Neural cell (in vitro differentiated cells): ENCODE measurements at regions not wholly inside any gene's neighbourhood (a gene's known extent, or its start where the extent isn't known, plus 50 kb on each side); places are given as distances from the start of the nearest gene placed in this dataset.

ENCODE experiments used
- H2AFZ ChIP-seq: fragments of 200-600, 300-800 bp; sonication (generic), shearing (Covaris generic); 2 replicates; pipeline ENCODE4 v1.6.0; 2014; ENCODE audit warnings: low read depth, mild to moderate bottlenecking, antibody characterized with exemption, low read length, moderate library complexity
- H3F3A ChIP-seq: fragments of 200-600 bp; shearing (Covaris generic); 2 replicates; pipeline ENCODE4 v1.6.1; 2016; ENCODE audit warnings: mild to moderate bottlenecking, moderate library complexity, mixed read lengths, antibody characterized with exemption, low read length; ENCODE audit not compliant: insufficient read depth, poor library complexity, severe bottlenecking
- H3K27ac ChIP-seq: fragments of 200-600, 300-800 bp; sonication (generic), shearing (Covaris generic); 2 replicates; pipeline ENCODE4 v1.5.1; 2014; ENCODE audit warnings: mild to moderate bottlenecking, low read length, moderate library complexity
- H3K27me3 ChIP-seq: fragments of 300-800, 200-600 bp; sonication (generic), shearing (Covaris generic); 2 replicates; pipeline ENCODE4 v1.6.0; 2014; ENCODE audit warnings: mild to moderate bottlenecking, low read depth, low read length, moderate library complexity; ENCODE audit not compliant: insufficient read depth
- H3K36me3 ChIP-seq: fragments of 300-800, 200-600 bp; sonication (generic), shearing (Covaris generic); 2 replicates; pipeline ENCODE4 v1.5.1; 2014; ENCODE audit warnings: mild to moderate bottlenecking, antibody characterized with exemption, low read length, moderate library complexity; ENCODE audit not compliant: insufficient read depth
- H3K4me2 ChIP-seq: fragments of 300-800, 200-600 bp; sonication (generic), shearing (Covaris generic); 2 replicates; pipeline ENCODE4 v1.6.0; 2014; ENCODE audit warnings: mild to moderate bottlenecking, low read length
- H3K4me3 ChIP-seq: fragments of 300-800, 200-600 bp; sonication (generic), shearing (Covaris generic); 2 replicates; pipeline ENCODE4 v1.5.1; 2014; ENCODE audit warnings: mild to moderate bottlenecking, low read length, moderate library complexity
- H3K79me2 ChIP-seq: fragments of 200-600 bp; shearing (Covaris generic); replicated peaks from 2 replicates; pipeline ENCODE4 v1.6.0; 2014; ENCODE audit warnings: mild to moderate bottlenecking, low read length, moderate library complexity; ENCODE audit not compliant: insufficient read depth
- H3K9ac ChIP-seq: fragments of 300-800, 200-600 bp; sonication (generic), shearing (Covaris generic); 2 replicates; pipeline ENCODE4 v1.6.1; 2016; ENCODE audit warnings: mild to moderate bottlenecking, low read length, mixed read lengths
- H3K9me2 ChIP-seq: fragments of 200-600 bp; shearing (Covaris generic); 2 replicates; pipeline ENCODE4 v1.6.1; 2016; ENCODE audit warnings: mild to moderate bottlenecking, low read length, mixed read lengths; ENCODE audit not compliant: insufficient read depth
- H3K9me3 ChIP-seq: fragments of 200-600, 300-800 bp; sonication (generic), shearing (Covaris generic); 2 replicates; pipeline ENCODE4 v1.6.1; 2016; ENCODE audit warnings: mild to moderate bottlenecking, mixed run types, low read length, moderate library complexity, mixed read lengths
- H4K20me1 ChIP-seq: fragments of 200-600 bp; shearing (Covaris generic); 2 replicates; pipeline ENCODE4 v1.6.1; 2016; ENCODE audit warnings: mild to moderate bottlenecking, mixed run types; ENCODE audit not compliant: insufficient read depth
- CTCF ChIP-seq: fragments of 450-650 bp; IDR thresholded peaks from 2 replicates; pipeline ENCODE4 v1.5.1; 2014; ENCODE audit warnings: antibody characterized with exemption, mild to moderate bottlenecking, moderate library complexity; ENCODE audit not compliant: poor library complexity, severe bottlenecking
- EP300 ChIP-seq: fragments of 450-650 bp; conservative IDR thresholded peaks from 2 replicates; pipeline ENCODE4 v1.6.1; 2014; ENCODE audit warnings: antibody characterized with exemption, mild to moderate bottlenecking, moderate library complexity; ENCODE audit not compliant: poor library complexity, severe bottlenecking
- EZH2 ChIP-seq: fragments of 200-600, 300-800 bp; shearing (Covaris generic), sonication (generic); IDR thresholded peaks from 2 replicates; pipeline ENCODE4 v1.6.1; 2014; ENCODE audit warnings: antibody characterized with exemption, low read length, borderline replicate concordance, mild to moderate bottlenecking; ENCODE audit not compliant: insufficient read depth, poor library complexity, severe bottlenecking
- MXI1 ChIP-seq: fragments of 450-650 bp; conservative IDR thresholded peaks from 2 replicates; pipeline ENCODE4 v1.6.1; 2014; ENCODE audit warnings: antibody characterized with exemption, mild to moderate bottlenecking; ENCODE audit not compliant: poor library complexity, severe bottlenecking
- POLR2AphosphoS5 ChIP-seq: IDR thresholded peaks from 2 replicates; pipeline ENCODE4 v1.6.1; 2012
- RAD21 ChIP-seq: fragments of 450-650 bp; conservative IDR thresholded peaks from 2 replicates; pipeline ENCODE4 v1.6.1; 2014; ENCODE audit warnings: antibody characterized with exemption, mild to moderate bottlenecking, moderate library complexity
- REST ChIP-seq: IDR thresholded peaks from 2 replicates; pipeline ENCODE4 v1.6.1; 2012; ENCODE audit warnings: borderline replicate concordance
- SMC3 ChIP-seq: fragments of 450-650 bp; conservative IDR thresholded peaks from 2 replicates; pipeline ENCODE4 v1.6.1; 2014; ENCODE audit warnings: antibody characterized with exemption, mild to moderate bottlenecking, moderate library complexity; ENCODE audit not compliant: poor library complexity
- TAF1 ChIP-seq: IDR thresholded peaks from 2 replicates; pipeline ENCODE4 v1.6.1; 2012; ENCODE audit warnings: low read depth

DNA sequence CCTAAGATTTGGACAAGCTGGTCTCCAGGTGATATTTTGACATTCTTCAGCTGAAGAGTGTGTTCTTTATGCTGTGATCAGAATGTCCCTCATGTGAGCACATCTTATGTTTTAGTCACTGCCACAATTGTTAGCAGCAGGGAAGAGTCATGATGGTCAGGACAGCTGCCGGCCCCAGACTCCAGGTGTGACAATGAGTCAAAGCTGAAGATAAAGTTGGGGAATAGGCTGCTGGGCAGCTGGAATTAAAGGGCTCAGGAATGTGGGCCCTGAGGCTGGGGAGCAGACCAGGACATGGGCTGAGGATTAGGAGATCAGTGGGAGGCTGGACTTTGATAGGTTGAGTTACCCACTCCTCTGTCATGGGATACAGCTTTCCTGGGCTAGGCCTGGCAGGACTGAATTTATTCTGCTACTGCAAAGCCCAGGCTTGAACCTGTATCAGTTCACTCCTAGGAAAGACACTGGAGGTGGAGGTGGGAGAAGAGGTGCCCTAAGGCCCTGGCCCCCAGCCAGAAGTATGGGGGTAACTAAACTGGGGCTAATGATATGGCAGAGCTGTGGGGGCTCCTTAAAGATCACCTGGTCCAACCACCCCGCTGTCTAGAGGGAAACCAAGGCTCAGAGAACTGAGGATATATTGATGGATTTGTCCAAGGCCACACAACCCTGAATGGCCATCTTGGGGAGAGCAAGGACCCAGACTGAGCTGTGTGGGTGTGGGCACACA lies 119.5 kb downstream of the PJA1 start:
- Histone ChIP-seq H3F3A (no peaks in the 10 kb centered on the region), H3K9me3 (no peaks in the 10 kb centered on the region), H3K79me2 (no peaks in the 10 kb centered on the region), H3K4me2 (no peak overlapping the region), H3K4me3 (no peak overlapping the region), H2AFZ (no peak overlapping the region), H3K9ac (no peak overlapping the region), H4K20me1 (no peaks in the 10 kb centered on the region), H3K9me2 (no peaks in the 10 kb centered on the region), H3K36me3 (no peaks in the 10 kb centered on the region), H3K27me3 (no peaks in the 10 kb centered on the region), H3K27ac (no peak overlapping the region)
- TF ChIP-seq EZH2 (no peak), REST (no peak), MXI1 (no peak), POLR2AphosphoS5 (no peak), TAF1 (no peak), EP300 (no peak), CTCF (no peak), SMC3 (no peak), RAD21 (no peak)

DNA sequence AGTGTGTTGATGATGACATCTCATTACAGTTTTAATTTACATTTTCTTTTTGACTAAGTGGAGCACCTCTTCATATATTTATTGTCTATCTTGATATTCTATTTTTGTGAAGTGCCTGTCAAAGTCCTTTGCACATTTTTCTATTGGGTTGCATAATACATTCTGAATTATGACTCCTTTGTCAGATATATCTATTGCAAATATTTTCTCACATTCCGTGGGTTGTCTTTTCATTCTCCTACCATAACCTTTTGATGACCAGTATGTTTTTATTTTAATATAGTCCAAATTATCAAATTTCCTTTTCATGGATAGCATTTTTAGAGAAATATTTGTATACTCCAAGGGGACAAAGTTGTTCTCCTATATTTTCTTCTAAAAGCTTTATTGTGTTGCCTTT lies 126.4 kb downstream of the PJA1 start:
- Histone ChIP-seq H3K4me3 (no peak overlapping the region), H3K27me3 (no peaks in the 10 kb centered on the region), H3K9me3 (no peaks in the 10 kb centered on the region), H3K9me2 (no peaks in the 10 kb centered on the region), H3F3A (no peaks in the 10 kb centered on the region), H2AFZ (no peak overlapping the region), H3K4me2 (no peak overlapping the region), H3K27ac (no peak overlapping the region), H3K79me2 (no peaks in the 10 kb centered on the region), H3K36me3 (no peaks in the 10 kb centered on the region), H4K20me1 (no peaks in the 10 kb centered on the region), H3K9ac (no peak overlapping the region)
- TF ChIP-seq EZH2 (no peak), EP300 (no peak), POLR2AphosphoS5 (no peak), RAD21 (no peak), SMC3 (no peak), REST (no peak), MXI1 (no peak), CTCF (no peak), TAF1 (no peak)
